Ovary (tissue), 3 donors: ENCODE measurements at regions not wholly inside any gene's neighbourhood (a gene's known extent, or its start where the extent isn't known, plus 50 kb on each side); places are given as distances from the start of the nearest gene placed in this dataset.

ENCODE experiments used
- EP300 ChIP-seq: sonication (generic); formaldehyde crosslinking; IDR thresholded peaks from one replicate; pipeline ENCODE4 v1.6.1; 2017; ENCODE audit warnings: antibody characterized with exemption
- POLR2A ChIP-seq: fragments of 450-650 bp; IDR thresholded peaks from one replicate; pipeline ENCODE4 v1.6.1; 2017; ENCODE audit warnings: antibody characterized with exemption, mild to moderate bottlenecking, moderate library complexity
- TF ChIP-seq, protein P1 (sequence below), 3 donors: fragments of 450-650 bp in 2 of 3; fragments of 200-600 bp in 1 of 3; IDR thresholded peaks; one replicate each; pipeline versions ENCODE4 v1.5.1 to v1.8.0; 2016 to 2022; ENCODE audit warnings: antibody characterized with exemption in 3 of 3, mild to moderate bottlenecking in 1 of 3
- donor health status: DM: no; HTN: no; CAD: no.

- TF ChIP-seq, protein P1, sequence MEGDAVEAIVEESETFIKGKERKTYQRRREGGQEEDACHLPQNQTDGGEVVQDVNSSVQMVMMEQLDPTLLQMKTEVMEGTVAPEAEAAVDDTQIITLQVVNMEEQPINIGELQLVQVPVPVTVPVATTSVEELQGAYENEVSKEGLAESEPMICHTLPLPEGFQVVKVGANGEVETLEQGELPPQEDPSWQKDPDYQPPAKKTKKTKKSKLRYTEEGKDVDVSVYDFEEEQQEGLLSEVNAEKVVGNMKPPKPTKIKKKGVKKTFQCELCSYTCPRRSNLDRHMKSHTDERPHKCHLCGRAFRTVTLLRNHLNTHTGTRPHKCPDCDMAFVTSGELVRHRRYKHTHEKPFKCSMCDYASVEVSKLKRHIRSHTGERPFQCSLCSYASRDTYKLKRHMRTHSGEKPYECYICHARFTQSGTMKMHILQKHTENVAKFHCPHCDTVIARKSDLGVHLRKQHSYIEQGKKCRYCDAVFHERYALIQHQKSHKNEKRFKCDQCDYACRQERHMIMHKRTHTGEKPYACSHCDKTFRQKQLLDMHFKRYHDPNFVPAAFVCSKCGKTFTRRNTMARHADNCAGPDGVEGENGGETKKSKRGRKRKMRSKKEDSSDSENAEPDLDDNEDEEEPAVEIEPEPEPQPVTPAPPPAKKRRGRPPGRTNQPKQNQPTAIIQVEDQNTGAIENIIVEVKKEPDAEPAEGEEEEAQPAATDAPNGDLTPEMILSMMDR (IDR thresholded peaks at IDR 0.05) = no peak
- no peak for TF ChIP-seq EP300
- TF ChIP-seq POLR2A = no peak
Measured at GRCh38 chr17:62897706-62898105, 68.3 kb upstream of the TANC2 start.
